H9 (cell line): ENCODE measurements at regions not wholly inside any gene's neighbourhood (a gene's known extent, or its start where the extent isn't known, plus 50 kb on each side); places are given as distances from the start of the nearest gene placed in this dataset.

Experiments
- DNase-seq: peaks from one replicate; pipeline ENCODE4 v3.0.0-alpha.2; 2017
- H2AFZ ChIP-seq: one replicate; pipeline ENCODE4 v1.6.1; 2013; ENCODE audit warnings: mild to moderate bottlenecking, low read length, control low read depth, moderate library complexity
- H2AK5ac ChIP-seq: 2 replicates; pipeline ENCODE4 v1.6.1; 2013; ENCODE audit warnings: low read length, control low read depth, mixed read lengths; ENCODE audit not compliant: insufficient read length
- H2BK120ac ChIP-seq: one replicate; pipeline ENCODE4 v1.6.1; 2013; ENCODE audit warnings: low read depth, mild to moderate bottlenecking, low read length, control low read depth, inconsistent platforms; ENCODE audit not compliant: poor library complexity, severe bottlenecking
- H2BK12ac ChIP-seq: 2 replicates; pipeline ENCODE4 v1.6.1; 2013; ENCODE audit warnings: low read length, control low read depth, mixed read lengths, low read depth; ENCODE audit not compliant: insufficient read length
- H2BK15ac ChIP-seq: 2 replicates; pipeline ENCODE4 v1.6.1; 2013; ENCODE audit warnings: low read depth, low read length, control low read depth
- H2BK20ac ChIP-seq: one replicate; pipeline ENCODE4 v1.6.1; 2013; ENCODE audit warnings: low read depth, mild to moderate bottlenecking, low read length, control low read depth, inconsistent platforms; ENCODE audit not compliant: poor library complexity, severe bottlenecking
- H2BK5ac ChIP-seq: 2 replicates; pipeline ENCODE4 v1.6.1; 2013; ENCODE audit warnings: low read length, control low read depth, mixed read lengths; ENCODE audit not compliant: insufficient read length
- H3K14ac ChIP-seq: 2 replicates; pipeline ENCODE4 v1.6.1; 2013; ENCODE audit warnings: low read length, control low read depth; ENCODE audit not compliant: insufficient read depth
- H3K18ac ChIP-seq: 2 replicates; pipeline ENCODE4 v1.6.1; 2013; ENCODE audit warnings: low read depth, mild to moderate bottlenecking, mixed read lengths, low read length, control low read depth; ENCODE audit not compliant: insufficient read length
- H3K23ac ChIP-seq: 2 replicates; pipeline ENCODE4 v1.6.1; 2013; ENCODE audit warnings: low read length, control low read depth, mixed read lengths, low read depth; ENCODE audit not compliant: insufficient read length
- H3K23me2 ChIP-seq: 2 replicates; pipeline ENCODE4 v1.6.1; 2013; ENCODE audit warnings: low read depth, mild to moderate bottlenecking, mixed read lengths, low read length, control low read depth; ENCODE audit not compliant: insufficient read length, poor library complexity, severe bottlenecking
- H3K27ac ChIP-seq: 2 replicates; pipeline ENCODE4 v1.5.1; 2013; ENCODE audit warnings: low read length, control low read depth, mixed read lengths, low read depth; ENCODE audit not compliant: insufficient read length
- H3K27me3 ChIP-seq: 2 replicates; pipeline ENCODE4 v1.6.1; 2013; ENCODE audit warnings: low read length, control low read depth, inconsistent platforms; ENCODE audit not compliant: insufficient read depth
- H3K4ac ChIP-seq: 2 replicates; pipeline ENCODE4 v1.6.1; 2013; ENCODE audit warnings: low read depth, mild to moderate bottlenecking, control low read depth, inconsistent platforms, low read length, moderate library complexity
- H3K4me1 ChIP-seq: 2 replicates; pipeline ENCODE4 v1.6.1; 2013; ENCODE audit warnings: low read length, control low read depth, inconsistent platforms; ENCODE audit not compliant: insufficient read depth
- H3K4me2 ChIP-seq: 2 replicates; pipeline ENCODE4 v1.6.1; 2013; ENCODE audit warnings: low read length, control low read depth, mixed read lengths; ENCODE audit not compliant: insufficient read length, insufficient read depth
- H3K56ac ChIP-seq: 2 replicates; pipeline ENCODE4 v1.6.1; 2013; ENCODE audit warnings: low read depth, mild to moderate bottlenecking, mixed read lengths, low read length, control low read depth; ENCODE audit not compliant: insufficient read length
- H3K79me1 ChIP-seq: 2 replicates; pipeline ENCODE4 v1.6.1; 2013; ENCODE audit warnings: low read depth, mild to moderate bottlenecking, moderate library complexity, low read length, control low read depth, inconsistent platforms; ENCODE audit not compliant: insufficient read depth, poor library complexity, severe bottlenecking
- H3K79me2 ChIP-seq: 2 replicates; pipeline ENCODE4 v1.6.1; 2013; ENCODE audit warnings: low read length, control low read depth, inconsistent platforms; ENCODE audit not compliant: insufficient read depth
- H3K9ac ChIP-seq: 2 replicates; pipeline ENCODE4 v1.6.1; 2013; ENCODE audit warnings: low read length, control low read depth, mixed read lengths; ENCODE audit not compliant: insufficient read length; ENCODE audit errors: extremely low read depth
- H3K9me3 ChIP-seq: one replicate; pipeline ENCODE4 v1.6.1; 2013; ENCODE audit warnings: low read depth, low read length, inconsistent platforms; ENCODE audit not compliant: control insufficient read depth
- H3T11ph ChIP-seq: one replicate; pipeline ENCODE4 v1.6.1; 2013; ENCODE audit warnings: mild to moderate bottlenecking, low read length, control low read depth, inconsistent platforms
- H4K20me1 ChIP-seq: one replicate; pipeline ENCODE4 v1.6.1; 2013; ENCODE audit not compliant: control insufficient read depth, insufficient read length, insufficient read depth
- H4K5ac ChIP-seq: 2 replicates; pipeline ENCODE4 v1.6.1; 2013; ENCODE audit warnings: low read depth, mild to moderate bottlenecking, mixed read lengths, low read length, control low read depth; ENCODE audit not compliant: insufficient read length
- H4K8ac ChIP-seq: replicated peaks from 2 replicates; pipeline ENCODE4 v1.6.1; 2013; ENCODE audit warnings: low read length, control low read depth, mixed read lengths, low read depth; ENCODE audit not compliant: insufficient read length
- H4K91ac ChIP-seq: 2 replicates; pipeline ENCODE4 v1.6.1; 2013; ENCODE audit warnings: low read depth, mild to moderate bottlenecking, moderate library complexity, mixed read lengths, low read length, control low read depth; ENCODE audit not compliant: insufficient read length
- H3K27ac Mint-ChIP-seq, 3 experiments: 2 replicates in 2 of 3; 3 replicates in 1 of 3; pipeline ENCODE4 v1.8.0; 2020 to 2021; ENCODE audit warnings: mixed read lengths in 3 of 3, mild to moderate bottlenecking in 1 of 3, moderate library complexity in 1 of 3
- H3K27me3 Mint-ChIP-seq: 2 replicates; pipeline ENCODE4 v1.8.0; 2021; ENCODE audit warnings: low read depth, mild to moderate bottlenecking, moderate library complexity, mixed read lengths
- H3K36me3 Mint-ChIP-seq, 3 experiments: 2 replicates in 2 of 3; 3 replicates in 1 of 3; pipeline ENCODE4 v1.8.0; 2020 to 2021; ENCODE audit warnings: low read depth in 3 of 3, mixed read lengths in 3 of 3; ENCODE audit not compliant: insufficient read depth in 1 of 3
- H3K4me1 Mint-ChIP-seq, 2 experiments: 2 replicates each; pipeline ENCODE4 v1.8.0; 2020; ENCODE audit warnings: mixed read lengths in 2 of 2
- H3K4me3 Mint-ChIP-seq, 2 experiments: 2 replicates in 1 of 2; 3 replicates in 1 of 2; pipeline ENCODE4 v1.8.0; 2020 to 2021; ENCODE audit warnings: mild to moderate bottlenecking in 2 of 2, mixed read lengths in 2 of 2, moderate library complexity in 1 of 2
- H3K9me3 Mint-ChIP-seq, 2 experiments: 2 replicates in 1 of 2; 3 replicates in 1 of 2; pipeline ENCODE4 v1.8.0; 2020; ENCODE audit warnings: mild to moderate bottlenecking in 2 of 2, mixed read lengths in 2 of 2, moderate library complexity in 1 of 2
- WGBS: extraction: QIAGEN DNeasy Blood & Tissue Kit; methylation state at CpG from one replicate; pipeline ENCODE4 v1.1.7; 2013; ENCODE audit warnings: missing lambda C conversion rate, low lambda C conversion rate, mixed read lengths; ENCODE audit not compliant: insufficient read length; ENCODE audit errors: extremely low coverage; 5-methylcytosine and 5-hydroxymethylcytosine counted together
- TF ChIP-seq, protein P1 (sequence below): fragments of 200-600 bp; sonication (generic); conservative IDR thresholded peaks from 3 replicates; pipeline ENCODE4 v1.8.0; 2021; ENCODE audit warnings: antibody characterized with exemption, mild to moderate bottlenecking

GRCh38 chr7:21214657-21215056 lies 213.2 kb upstream of the SP4 start:
- no peak overlapping the region for H3K4me2 ChIP-seq
- TF ChIP-seq, protein P1, sequence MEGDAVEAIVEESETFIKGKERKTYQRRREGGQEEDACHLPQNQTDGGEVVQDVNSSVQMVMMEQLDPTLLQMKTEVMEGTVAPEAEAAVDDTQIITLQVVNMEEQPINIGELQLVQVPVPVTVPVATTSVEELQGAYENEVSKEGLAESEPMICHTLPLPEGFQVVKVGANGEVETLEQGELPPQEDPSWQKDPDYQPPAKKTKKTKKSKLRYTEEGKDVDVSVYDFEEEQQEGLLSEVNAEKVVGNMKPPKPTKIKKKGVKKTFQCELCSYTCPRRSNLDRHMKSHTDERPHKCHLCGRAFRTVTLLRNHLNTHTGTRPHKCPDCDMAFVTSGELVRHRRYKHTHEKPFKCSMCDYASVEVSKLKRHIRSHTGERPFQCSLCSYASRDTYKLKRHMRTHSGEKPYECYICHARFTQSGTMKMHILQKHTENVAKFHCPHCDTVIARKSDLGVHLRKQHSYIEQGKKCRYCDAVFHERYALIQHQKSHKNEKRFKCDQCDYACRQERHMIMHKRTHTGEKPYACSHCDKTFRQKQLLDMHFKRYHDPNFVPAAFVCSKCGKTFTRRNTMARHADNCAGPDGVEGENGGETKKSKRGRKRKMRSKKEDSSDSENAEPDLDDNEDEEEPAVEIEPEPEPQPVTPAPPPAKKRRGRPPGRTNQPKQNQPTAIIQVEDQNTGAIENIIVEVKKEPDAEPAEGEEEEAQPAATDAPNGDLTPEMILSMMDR, result no peak
- H3K23ac ChIP-seq, result no peak overlapping the region
- H3K14ac ChIP-seq, result no peak overlapping the region
- DNase-seq, result no peak
- Mint-ChIP-seq H3K27me3 (no peaks in the 10 kb centered on the region; the same call in 1 of the 2 replicates), H3K4me1 (peaks cover 0 to 3% of the 10 kb centered on the region in 2 experiments; a peak in 2 of 4 replicates), H3K9me3 (no peaks in the 10 kb centered on the region), H3K4me3 (no peak overlapping the region), H3K27ac (no peak overlapping the region), H3K36me3 (no peaks in the 10 kb centered on the region)
- no peak overlapping the region for H2BK15ac ChIP-seq
- no peak overlapping the region for H4K5ac ChIP-seq
- no peak overlapping the region for H3K4ac ChIP-seq
- no peak overlapping the region for H3K18ac ChIP-seq
- H4K91ac ChIP-seq, result no peak overlapping the region
- no peak overlapping the region for H2AK5ac ChIP-seq
- no peak overlapping the region for H4K8ac ChIP-seq
- H3K27ac ChIP-seq, result no peak overlapping the region
- H3K23me2 ChIP-seq, result no peaks in the 10 kb centered on the region
- no peak overlapping the region for H2BK120ac ChIP-seq
- H3K79me2 ChIP-seq, result no peaks in the 10 kb centered on the region
- H2BK20ac ChIP-seq, result no peak overlapping the region
- H3K9ac ChIP-seq, result no peak overlapping the region
- H3K27me3 ChIP-seq, result no peaks in the 10 kb centered on the region
- H3K9me3 ChIP-seq, result no peaks in the 10 kb centered on the region
- H3K4me1 ChIP-seq, result no peaks in the 10 kb centered on the region; the same call in 1 of the 2 replicates
- no peaks in the 10 kb centered on the region for H4K20me1 ChIP-seq
- WGBS, result no CpG with 5 or more reads among the region's 1 CpG
- H2BK5ac ChIP-seq, result no peak overlapping the region
- no peak overlapping the region for H3T11ph ChIP-seq
- H2AFZ ChIP-seq, result no peak overlapping the region
- H3K79me1 ChIP-seq, result no peaks in the 10 kb centered on the region
- H3K56ac ChIP-seq, result no peak overlapping the region
- H2BK12ac ChIP-seq, result no peak overlapping the region
